KMS-11 (cell line): ENCODE measurements at regions not wholly inside any gene's neighbourhood (a gene's known extent, or its start where the extent isn't known, plus 50 kb on each side); places are given as distances from the start of the nearest gene placed in this dataset.

Experiments used
- H2AFZ ChIP-seq: fragments of 200-600 bp; sonication (generic); 2 replicates; pipeline ENCODE4 v1.6.1; 2016; ENCODE audit warnings: antibody characterized with exemption, mixed run types, low read depth
- H3K27ac ChIP-seq: fragments of 200-600 bp; sonication (generic); 2 replicates; pipeline ENCODE4 v1.6.1; 2016; ENCODE audit warnings: mild to moderate bottlenecking, mixed run types
- H3K27me3 ChIP-seq: fragments of 200-600 bp; sonication (generic); 2 replicates; pipeline ENCODE4 v1.6.1; 2017; ENCODE audit warnings: mild to moderate bottlenecking, low read depth, mixed run types, moderate library complexity; ENCODE audit not compliant: insufficient read depth
- H3K36me3 ChIP-seq: fragments of 200-600 bp; sonication (generic); 2 replicates; pipeline ENCODE4 v1.6.1; 2017; ENCODE audit warnings: mild to moderate bottlenecking, mixed run types; ENCODE audit not compliant: insufficient read depth
- H3K4me1 ChIP-seq: fragments of 200-600 bp; sonication (generic); 2 replicates; pipeline ENCODE4 v1.6.1; 2016; ENCODE audit warnings: mild to moderate bottlenecking, low read depth, mixed run types; ENCODE audit not compliant: poor library complexity, severe bottlenecking
- H3K4me2 ChIP-seq: fragments of 200-600 bp; sonication (generic); 2 replicates; pipeline ENCODE4 v1.7.0; 2016; ENCODE audit warnings: mild to moderate bottlenecking, mixed run types
- H3K4me3 ChIP-seq: fragments of 200-600 bp; sonication (generic); IDR thresholded peaks from 2 replicates; pipeline ENCODE4 v1.6.1; 2017; ENCODE audit warnings: low read depth, low read length, mixed read lengths; ENCODE audit not compliant: insufficient read depth
- H3K79me2 ChIP-seq: fragments of 200-600 bp; sonication (generic); 2 replicates; pipeline ENCODE4 v1.6.1; 2016; ENCODE audit warnings: low read depth, mixed run types; ENCODE audit not compliant: insufficient read depth
- H3K9ac ChIP-seq: fragments of 200-600 bp; sonication (generic); 2 replicates; pipeline ENCODE4 v1.6.1; 2016; ENCODE audit warnings: mild to moderate bottlenecking, mixed run types
- H4K20me1 ChIP-seq: fragments of 200-600 bp; sonication (generic); 2 replicates; pipeline ENCODE4 v1.6.1; 2016; ENCODE audit warnings: mild to moderate bottlenecking, mixed run types; ENCODE audit not compliant: insufficient read depth
- CTCF ChIP-seq: fragments of 200-600 bp; sonication (generic); conservative IDR thresholded peaks from 2 replicates; pipeline ENCODE4 v1.6.1; 2017; ENCODE audit warnings: low read depth, mild to moderate bottlenecking, antibody characterized with exemption, low read length, moderate library complexity, mixed read lengths

GRCh38 chr5:44981708-44982107 lies 173.0 kb downstream of the MRPS30 start:
- H3K4me2 ChIP-seq = no peak overlapping the region
- H3K9ac ChIP-seq = no peak overlapping the region
- H3K4me3 ChIP-seq = no peak overlapping the region
- H3K36me3 ChIP-seq = no peaks in the 10 kb centered on the region
- TF ChIP-seq CTCF = no peak
- no peaks in the 10 kb centered on the region for H3K4me1 ChIP-seq
- H3K79me2 ChIP-seq = no peaks in the 10 kb centered on the region
- H2AFZ ChIP-seq = no peak overlapping the region
- H4K20me1 ChIP-seq = no peaks in the 10 kb centered on the region
- no peaks in the 10 kb centered on the region for H3K27me3 ChIP-seq
- no peak overlapping the region for H3K27ac ChIP-seq

- Histone ChIP-seq H3K36me3 (no peaks in the 10 kb centered on the region), H3K4me3 (no peak overlapping the region), H4K20me1 (no peaks in the 10 kb centered on the region), H3K27me3 (no peaks in the 10 kb centered on the region), H3K27ac (no peak overlapping the region), H3K4me2 (no peak overlapping the region), H3K79me2 (no peaks in the 10 kb centered on the region), H3K9ac (no peak overlapping the region), H3K4me1 (no peaks in the 10 kb centered on the region), H2AFZ (no peak overlapping the region)
- no peak for TF ChIP-seq CTCF
Observed at GRCh38 chr5:44983006-44983405, 174.3 kb downstream of the MRPS30 start.

- H3K4me2 ChIP-seq = no peak overlapping the region
- H4K20me1 ChIP-seq = no peaks in the 10 kb centered on the region
- no peak overlapping the region for H3K4me3 ChIP-seq
- H3K4me1 ChIP-seq = no peaks in the 10 kb centered on the region
- H3K36me3 ChIP-seq = no peaks in the 10 kb centered on the region
- no peaks in the 10 kb centered on the region for H3K27me3 ChIP-seq
- no peak overlapping the region for H3K9ac ChIP-seq
- no peak overlapping the region for H2AFZ ChIP-seq
- H3K79me2 ChIP-seq = no peaks in the 10 kb centered on the region
- TF ChIP-seq CTCF = no peak
- H3K27ac ChIP-seq = no peak overlapping the region
Observed at GRCh38 chr5:44987026-44987425, 178.3 kb downstream of the MRPS30 start.

GRCh38 chr5:44991693-44992092 lies 182.9 kb downstream of the MRPS30 start:
- Histone ChIP-seq H3K27me3 (no peaks in the 10 kb centered on the region), H2AFZ (no peak overlapping the region), H4K20me1 (no peaks in the 10 kb centered on the region), H3K27ac (no peak overlapping the region), H3K4me2 (no peak overlapping the region), H3K4me1 (no peaks in the 10 kb centered on the region), H3K36me3 (no peaks in the 10 kb centered on the region), H3K9ac (no peak overlapping the region), H3K4me3 (no peak overlapping the region), H3K79me2 (no peaks in the 10 kb centered on the region)
- no peak for TF ChIP-seq CTCF

- no peak overlapping the region for H3K4me2 ChIP-seq
- H3K36me3 ChIP-seq = no peaks in the 10 kb centered on the region
- H3K79me2 ChIP-seq = no peaks in the 10 kb centered on the region
- H3K4me1 ChIP-seq = no peaks in the 10 kb centered on the region
- no peak for TF ChIP-seq CTCF
- no peak overlapping the region for H3K27ac ChIP-seq
- H3K27me3 ChIP-seq = no peaks in the 10 kb centered on the region
- no peak overlapping the region for H3K9ac ChIP-seq
- no peaks in the 10 kb centered on the region for H4K20me1 ChIP-seq
- H3K4me3 ChIP-seq = no peak overlapping the region
- no peak overlapping the region for H2AFZ ChIP-seq
Observed at GRCh38 chr5:44993286-44993685, 184.5 kb downstream of the MRPS30 start.
